ENCODE measurements at regions not wholly inside any gene's neighbourhood (a gene's known extent, or its start where the extent isn't known, plus 50 kb on each side); places are given as distances from the start of the nearest gene placed in this dataset.

- no peak for DNase-seq (ENCODE audit: low read depth, low spot score)
These were observed 64.5 kb upstream of the KLF13 start for GRCh38 chr15:31262143-31262530.

- DNase-seq (ENCODE audit: low read depth, low spot score) = no peak
These were observed 63.5 kb upstream of the KLF13 start for GRCh38 chr15:31262901-31263671.

GRCh38 chr15:31263751-31264558, 62.7 kb upstream of the KLF13 start:
- no peak for DNase-seq (ENCODE audit: low read depth, low spot score)

- no peak for DNase-seq (ENCODE audit: low read depth, low spot score)
These were observed 62.0 kb upstream of the KLF13 start for GRCh38 chr15:31264559-31265089.

GRCh38 chr15:31265090-31265870, 61.4 kb upstream of the KLF13 start:
- no peak for DNase-seq (ENCODE audit: low read depth, low spot score)

- DNase-seq (ENCODE audit: low read depth, low spot score) = peak; percentile 31
These were observed 60.5 kb upstream of the KLF13 start for GRCh38 chr15:31265871-31266711.

GRCh38 chr15:31266712-31267111, 59.9 kb upstream of the KLF13 start:
- no peak for DNase-seq (ENCODE audit: low read depth, low spot score)

GRCh38 chr15:31267161-31268107, 59.2 kb upstream of the KLF13 start:
- DNase-seq (ENCODE audit: low read depth, low spot score) = no peak

GRCh38 chr15:31268108-31268501, 58.5 kb upstream of the KLF13 start:
- no peak for DNase-seq (ENCODE audit: low read depth, low spot score)

- DNase-seq (ENCODE audit: low read depth, low spot score) = no peak
These were observed 57.5 kb upstream of the KLF13 start for GRCh38 chr15:31268911-31269784.

GRCh38 chr15:31269816-31270575, 56.6 kb upstream of the KLF13 start:
- DNase-seq (ENCODE audit: low read depth, low spot score) = no peak

GRCh38 chr15:31270767-31271166, 55.9 kb upstream of the KLF13 start:
- DNase-seq (ENCODE audit: low read depth, low spot score) = no peak

GRCh38 chr15:31271224-31271635, 55.4 kb upstream of the KLF13 start:
- DNase-seq (ENCODE audit: low read depth, low spot score) = no peak

GRCh38 chr15:31271711-31272557, 54.7 kb upstream of the KLF13 start:
- no peak for DNase-seq (ENCODE audit: low read depth, low spot score)

- DNase-seq (ENCODE audit: low read depth, low spot score) = no peak
These were observed 53.9 kb upstream of the KLF13 start for GRCh38 chr15:31272558-31273257.

GRCh38 chr15:31273258-31273941, 53.2 kb upstream of the KLF13 start:
- no peak for DNase-seq (ENCODE audit: low read depth, low spot score)
